Adrenal gland (tissue), 5 donors: ENCODE measurements at regions not wholly inside any gene's neighbourhood (a gene's known extent, or its start where the extent isn't known, plus 50 kb on each side); places are given as distances from the start of the nearest gene placed in this dataset.

Source experiments
- CTCF ChIP-seq, 6 experiments: fragments of 450-650 bp in 4 of 6; fragments of 200-600 bp in 2 of 6; sonication (generic) in 1 of 6; IDR thresholded peaks; 1 replicate in 5 of 6; 2 replicates in 1 of 6; pipeline versions ENCODE4 v1.5.1 to v1.8.0; 2016 to 2021; ENCODE audit warnings: antibody characterized with exemption in 6 of 6, mild to moderate bottlenecking in 2 of 6, moderate library complexity in 1 of 6
- POLR2A ChIP-seq, 2 donors: fragments of 450-650 bp; IDR thresholded peaks; one replicate each; pipeline ENCODE4 v1.6.1; 2017; ENCODE audit warnings: antibody characterized with exemption in 2 of 2, mild to moderate bottlenecking in 2 of 2, moderate library complexity in 1 of 2
- donor health status: DM: no; HTN: no; CAD: no.

GRCh38 chr18:4960578-4960977 is 236.5 kb downstream of the AKAIN1 start:
- TF ChIP-seq CTCF (IDR thresholded peaks at IDR 0.05) (no peak), POLR2A (IDR thresholded peaks at IDR 0.05) (no peak)
